PC-9 (cell line): ENCODE measurements at regions not wholly inside any gene's neighbourhood (a gene's known extent, or its start where the extent isn't known, plus 50 kb on each side); places are given as distances from the start of the nearest gene placed in this dataset.

Experiments
- BruUV-seq: library from RNA; stranded (reverse); fragments of 400-500 nt; replicated peaks from 2 replicates; lab custom pipeline; 2021; lab: Mats Ljungman, UMichigan
- CTCF ChIA-PET: fragments of 300-600 bp; sonication (Branson Sonifier 250); formaldehyde crosslinking; loops from one replicate; lab custom pipeline; 2022; ENCODE audit warnings: antibody characterized with exemption; lab: Charles Lee
- POLR2A ChIA-PET: fragments of 300-600 bp; sonication (Branson Sonifier 250); formaldehyde crosslinking; loops from one replicate; lab custom pipeline; 2022; ENCODE audit warnings: antibody characterized with exemption; ENCODE audit not compliant: unreplicated experiment; lab: Charles Lee
- DNase-seq, 2 experiments: peaks; one replicate each; pipeline versions ENCODE4 v3.0.0 to v3.0.0-alpha.2; 2015 to 2022; ENCODE audit warnings: mixed read lengths in 1 of 2
- H2AFZ ChIP-seq: fragments of 200-600 bp; sonication (generic); 2 replicates; pipeline ENCODE4 v1.8.1; 2017; ENCODE audit warnings: antibody characterized with exemption
- H3F3A ChIP-seq: fragments of 200-600 bp; sonication (generic); 2 replicates; pipeline ENCODE4 v1.8.1; 2017; ENCODE audit warnings: antibody characterized with exemption, mild to moderate bottlenecking, low read depth; ENCODE audit not compliant: insufficient read depth
- H3K27ac ChIP-seq: fragments of 200-600 bp; sonication (generic); 2 replicates; pipeline ENCODE4 v1.6.1; 2016; ENCODE audit warnings: mixed run types
- H3K27me3 ChIP-seq: fragments of 200-600 bp; sonication (generic); 2 replicates; pipeline ENCODE4 v1.6.1; 2016; ENCODE audit warnings: low read depth, mixed run types; ENCODE audit not compliant: insufficient read depth
- H3K36me3 ChIP-seq: fragments of 200-600 bp; sonication (generic); 2 replicates; pipeline ENCODE4 v1.6.1; 2016; ENCODE audit warnings: low read depth, mixed run types
- H3K4me1 ChIP-seq: fragments of 200-600 bp; sonication (generic); replicated peaks from 2 replicates; pipeline ENCODE4 v1.6.1; 2016; ENCODE audit warnings: mixed run types; ENCODE audit not compliant: insufficient read depth
- H3K4me2 ChIP-seq: fragments of 200-600 bp; sonication (generic); 2 replicates; pipeline ENCODE4 v1.6.1; 2017; ENCODE audit warnings: mixed run types
- H3K4me3 ChIP-seq: fragments of 200-600 bp; sonication (generic); 2 replicates; pipeline ENCODE4 v1.6.1; 2016; ENCODE audit warnings: mixed run types
- H3K79me2 ChIP-seq: fragments of 200-600 bp; sonication (generic); 2 replicates; pipeline ENCODE4 v1.6.1; 2017; ENCODE audit warnings: low read depth, mixed run types
- H3K9me2 ChIP-seq: fragments of 200-600 bp; sonication (generic); 2 replicates; pipeline ENCODE4 v1.8.1; 2017; ENCODE audit warnings: mild to moderate bottlenecking; ENCODE audit not compliant: insufficient read depth
- H3K9me3 ChIP-seq: fragments of 200-600 bp; sonication (generic); 2 replicates; pipeline ENCODE4 v1.8.1; 2016; ENCODE audit warnings: low read depth; ENCODE audit not compliant: insufficient read depth
- H4K20me1 ChIP-seq: fragments of 200-600 bp; sonication (generic); 2 replicates; pipeline ENCODE4 v1.8.1; 2017; ENCODE audit not compliant: insufficient read depth
- CTCF ChIP-seq: fragments of 200-600 bp; sonication (generic); conservative IDR thresholded peaks from 2 replicates; pipeline ENCODE4 v1.6.1; 2017; ENCODE audit warnings: mixed run types, antibody characterized with exemption, mild to moderate bottlenecking, moderate library complexity
- EZH2 ChIP-seq: fragments of 200-600 bp; sonication (generic); IDR thresholded peaks from 2 replicates; pipeline ENCODE4 v1.8.0; 2017; ENCODE audit warnings: antibody characterized with exemption, low read depth
- intact Hi-C: fragments of 100-400 bp; cut with micrococcal nuclease; formaldehyde crosslinking; loops from one replicate; pipeline ENCODE4 v1.10.0; 2022; ENCODE audit not compliant: unreplicated experiment

GRCh38 chr4:33873791-33874190 is 2370.5 kb downstream of the ARAP2 start:
- Histone ChIP-seq H3K36me3 (no peaks in the 10 kb centered on the region), H3F3A (no peaks in the 10 kb centered on the region), H4K20me1 (no peaks in the 10 kb centered on the region), H3K9me3 (no peaks in the 10 kb centered on the region; the same call in 1 of the 2 replicates), H2AFZ (no peak overlapping the region), H3K27me3 (no peaks in the 10 kb centered on the region), H3K9me2 (no peaks in the 10 kb centered on the region), H3K4me2 (no peak overlapping the region), H3K27ac (no peak overlapping the region), H3K79me2 (no peaks in the 10 kb centered on the region), H3K4me1 (no peaks in the 10 kb centered on the region), H3K4me3 (no peak overlapping the region)
- no peak for DNase-seq
- intact Hi-C loops = no loop called here
- TF ChIP-seq CTCF = no peak
- TF ChIP-seq EZH2 = no peak
- ChIA-PET POLR2A (no interaction called here), CTCF (no interaction called here)
- no TSS peak for BruUV-seq

- no peak for DNase-seq
- ChIA-PET POLR2A (no interaction called here), CTCF (no interaction called here)
- no peaks in the 10 kb centered on the region for H3K9me2 ChIP-seq
- H4K20me1 ChIP-seq = no peaks in the 10 kb centered on the region
- H3K27ac ChIP-seq = no peak overlapping the region
- BruUV-seq = no TSS peak
- H3K9me3 ChIP-seq = no peaks in the 10 kb centered on the region; the same call in 1 of the 2 replicates
- intact Hi-C loops = no loop called here
- H3K79me2 ChIP-seq = no peaks in the 10 kb centered on the region
- no peaks in the 10 kb centered on the region for H3K4me1 ChIP-seq
- no peak for TF ChIP-seq CTCF
- no peak for TF ChIP-seq EZH2
- H3K4me3 ChIP-seq = no peak overlapping the region
- H3K36me3 ChIP-seq = no peaks in the 10 kb centered on the region
- no peaks in the 10 kb centered on the region for H3K27me3 ChIP-seq
- H3F3A ChIP-seq = no peaks in the 10 kb centered on the region
- no peak overlapping the region for H3K4me2 ChIP-seq
- H2AFZ ChIP-seq = no peak overlapping the region
Measured at GRCh38 chr4:33878710-33879109, 2365.6 kb downstream of the ARAP2 start.

GRCh38 chr4:33881176-33881575 is 2363.1 kb downstream of the ARAP2 start:
- TF ChIP-seq EZH2 = no peak
- no peak for TF ChIP-seq CTCF
- no peak overlapping the region for H3K27ac ChIP-seq
- no peak overlapping the region for H2AFZ ChIP-seq
- BruUV-seq = no TSS peak
- intact Hi-C loops = no loop called here
- H4K20me1 ChIP-seq = no peaks in the 10 kb centered on the region
- no peaks in the 10 kb centered on the region for H3K79me2 ChIP-seq
- H3K9me2 ChIP-seq = no peaks in the 10 kb centered on the region
- H3K36me3 ChIP-seq = no peaks in the 10 kb centered on the region
- H3K4me3 ChIP-seq = no peak overlapping the region
- H3K9me3 ChIP-seq = no peaks in the 10 kb centered on the region; the same call in 1 of the 2 replicates
- ChIA-PET CTCF (no interaction called here), POLR2A (no interaction called here)
- no peaks in the 10 kb centered on the region for H3K4me1 ChIP-seq
- H3K4me2 ChIP-seq = no peak overlapping the region
- no peak for DNase-seq
- H3K27me3 ChIP-seq = no peaks in the 10 kb centered on the region
- H3F3A ChIP-seq = no peaks in the 10 kb centered on the region
